Breast epithelium (tissue), 4 donors: ENCODE measurements at regions not wholly inside any gene's neighbourhood (a gene's known extent, or its start where the extent isn't known, plus 50 kb on each side); places are given as distances from the start of the nearest gene placed in this dataset.
"Not testable (repeated sequence)": the region's sequence is repeated elsewhere in the genome, so short reads cannot be mapped to it uniquely, and the experiment has no call there.

ENCODE experiments used
- DNase-seq, 2 donors: peaks; one replicate each; pipeline ENCODE4 v3.0.0-alpha.2; 2019; ENCODE audit warnings: low spot score in 2 of 2
- H3K27ac ChIP-seq, 2 donors: fragments of 200-600 bp; sonication (generic) in 1 of 2; one replicate each; pipeline ENCODE4 v1.5.1; 2016 to 2019; ENCODE audit warnings: mild to moderate bottlenecking in 1 of 2
- H3K27me3 ChIP-seq, 2 donors: fragments of 200-600 bp; sonication (generic) in 1 of 2; one replicate each; pipeline versions ENCODE4 v1.5.1 to v1.6.0; 2017 to 2019; ENCODE audit warnings: control low read depth in 1 of 2, mild to moderate bottlenecking in 1 of 2
- H3K36me3 ChIP-seq: fragments of 200-600 bp; one replicate; pipeline ENCODE4 v1.5.1; 2019
- H3K4me1 ChIP-seq, 2 donors: fragments of 200-600 bp; sonication (generic); one replicate each; pipeline ENCODE4 v1.5.1; 2016 to 2019; ENCODE audit warnings: control low read depth in 1 of 2
- H3K4me3 ChIP-seq, 3 donors: fragments of 200-600 bp; sonication (generic); 1 replicate in 2 of 3; 2 replicates in 1 of 3; pipeline ENCODE4 v1.5.1; 2016 to 2019; ENCODE audit warnings: mild to moderate bottlenecking in 3 of 3, moderate library complexity in 2 of 3
- H3K9me3 ChIP-seq, 2 donors: fragments of 200-600 bp; sonication (generic) in 1 of 2; one replicate each; pipeline ENCODE4 v1.5.1; 2016 to 2019; ENCODE audit warnings: control low read depth in 1 of 2
- CTCF ChIP-seq, 3 donors: fragments of 450-650 bp; IDR thresholded peaks; one replicate each; pipeline ENCODE4 v1.5.1; 2016 to 2017; ENCODE audit warnings: antibody characterized with exemption in 3 of 3, mild to moderate bottlenecking in 3 of 3, moderate library complexity in 3 of 3
- POLR2A ChIP-seq: fragments of 450-650 bp; IDR thresholded peaks from one replicate; pipeline ENCODE4 v1.6.1; 2016; ENCODE audit warnings: antibody characterized with exemption, mild to moderate bottlenecking, moderate library complexity
- POLR2AphosphoS5 ChIP-seq, 3 donors: sonication (generic); formaldehyde crosslinking; IDR thresholded peaks; one replicate each; pipeline ENCODE4 v1.6.1; 2017; ENCODE audit warnings: antibody characterized with exemption in 3 of 3
- intact Hi-C: fragments of 100-400 bp; cut with DNase I; formaldehyde crosslinking; loops from one replicate; pipeline ENCODE4 v1.15.1; 2023; ENCODE audit warnings: low total_unique reads

- no peaks in the 10 kb centered on the region for H3K9me3 ChIP-seq
- no peak for DNase-seq
- no peaks in the 10 kb centered on the region for H3K36me3 ChIP-seq
- no peak overlapping the region for H3K4me3 ChIP-seq
- no peak overlapping the region for H3K27ac ChIP-seq
- no peak for TF ChIP-seq POLR2A
- no peak for TF ChIP-seq POLR2AphosphoS5 (IDR thresholded peaks at IDR 0.05)
- no peak for TF ChIP-seq CTCF (IDR thresholded peaks at IDR 0.05)
- H3K4me1 ChIP-seq = no peaks in the 10 kb centered on the region
- no peaks in the 10 kb centered on the region for H3K27me3 ChIP-seq
- intact Hi-C loops = loop anchor here (10.0 kb wide), 1 partner anchor 788 kb away; the partner anchor contains the start of gene AKR1C8
Measured at GRCh38 chr10:4396401-4397283, 429.4 kb upstream of the AKR1E2 start.

- no peak for DNase-seq
- intact Hi-C loops = loop anchor here (10.0 kb wide), 1 partner anchor 789 kb away; the partner anchor contains the start of gene AKR1C8
- Histone ChIP-seq H3K4me1 (no peaks in the 10 kb centered on the region), H3K9me3 (no peaks in the 10 kb centered on the region), H3K27ac (no peak overlapping the region), H3K27me3 (no peaks in the 10 kb centered on the region), H3K4me3 (no peak overlapping the region), H3K36me3 (no peaks in the 10 kb centered on the region)
- TF ChIP-seq CTCF (IDR thresholded peaks at IDR 0.05) (no peak), POLR2AphosphoS5 (IDR thresholded peaks at IDR 0.05) (no peak)
Measured at GRCh38 chr10:4395731-4396130, 430.3 kb upstream of the AKR1E2 start.

- not testable (repeated sequence) for H3K27ac ChIP-seq, H3K4me3 ChIP-seq, H3K36me3 ChIP-seq, H3K27me3 ChIP-seq, H3K9me3 ChIP-seq, DNase-seq, H3K4me1 ChIP-seq
- intact Hi-C loops = loop anchor here (10.0 kb wide), 1 partner anchor 790 kb away; the partner anchor contains the start of gene AKR1C8
Measured at GRCh38 chr10:4394455-4394854, 431.6 kb upstream of the AKR1E2 start.

- no peak overlapping the region for H3K4me3 ChIP-seq
- no peak overlapping the region for H3K27ac ChIP-seq
- intact Hi-C loops = loop anchor here (10.0 kb wide), 1 partner anchor 793 kb away; the partner anchor contains the start of gene AKR1C8
- H3K27me3 ChIP-seq = no peaks in the 10 kb centered on the region
- DNase-seq = no peak
- TF ChIP-seq POLR2A (no peak), POLR2AphosphoS5 (IDR thresholded peaks at IDR 0.05) (no peak), CTCF (IDR thresholded peaks at IDR 0.05) (no peak)
- H3K9me3 ChIP-seq = no peaks in the 10 kb centered on the region
- H3K36me3 ChIP-seq = no peaks in the 10 kb centered on the region
- no peaks in the 10 kb centered on the region for H3K4me1 ChIP-seq
Measured at GRCh38 chr10:4391683-4392082, 434.3 kb upstream of the AKR1E2 start.

GRCh38 chr10:4390219-4390618 lies 435.8 kb upstream of the AKR1E2 start:
- Histone ChIP-seq H3K4me1 (no peaks in the 10 kb centered on the region), H3K27ac (no peak overlapping the region)

More at GRCh38 chr10:4390219-4390618, 435.8 kb upstream of the AKR1E2 start:
- Histone ChIP-seq H3K4me3 (no peak overlapping the region), H3K9me3 (no peaks in the 10 kb centered on the region), H3K27me3 (no peaks in the 10 kb centered on the region), H3K36me3 (no peaks in the 10 kb centered on the region)
- TF ChIP-seq POLR2AphosphoS5 (IDR thresholded peaks at IDR 0.05) = no peak
- no peak for TF ChIP-seq CTCF (IDR thresholded peaks at IDR 0.05)
- no peak for TF ChIP-seq POLR2A
- no peak for DNase-seq
- intact Hi-C loops = loop anchor here (10.0 kb wide), 1 partner anchor 795 kb away; the partner anchor contains the start of gene AKR1C8
